ENCODE measurements at regions not wholly inside any gene's neighbourhood (a gene's known extent, or its start where the extent isn't known, plus 50 kb on each side); places are given as distances from the start of the nearest gene placed in this dataset.

DNA sequence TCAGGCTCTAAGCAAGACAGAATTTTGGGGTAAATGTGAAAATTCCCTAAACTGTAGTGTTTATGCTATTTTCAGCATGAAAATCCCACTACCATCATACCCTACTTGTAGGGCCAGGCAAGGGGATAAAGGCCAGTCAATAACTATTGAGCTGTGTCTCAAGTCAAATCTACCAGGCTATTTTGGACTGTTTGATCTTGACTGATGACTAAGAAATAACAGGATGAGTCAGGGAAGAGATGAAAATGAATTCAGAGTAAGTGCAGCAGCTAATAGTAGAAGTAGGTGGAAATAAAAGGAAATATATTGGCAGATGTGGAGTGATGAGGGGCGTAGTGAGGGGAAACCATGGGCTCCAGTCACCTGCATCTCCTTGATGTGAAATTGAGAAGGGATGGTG lies 225.8 kb upstream of the PHYHIPL start:
- Histone ChIP-seq H3K9me3 (no peaks in the 10 kb centered on the region), H3K36me3 (no peaks in the 10 kb centered on the region), H3K4me3 (replicated peaks in 1 of 3) (no peak overlapping the region), H3K27ac (peak overlapping the region in 1 of 3 donors; percentile 65), H3K4me1 (no peaks in the 10 kb centered on the region), H3K27me3 (no peaks in the 10 kb centered on the region)
- intact Hi-C loops (cut with DNase I) = loop anchor here (10.0 kb wide), 2 partner anchors 166 to 224 kb away; partner anchors contain the start of gene PHYHIPL
- 72 to 82% methylated on average over 1 of the region's 1 CpG for WGBS, 2 donors
- DNase-seq = no peak
- no peak for TF ChIP-seq POLR2A (IDR thresholded peaks at IDR 0.05)

DNA sequence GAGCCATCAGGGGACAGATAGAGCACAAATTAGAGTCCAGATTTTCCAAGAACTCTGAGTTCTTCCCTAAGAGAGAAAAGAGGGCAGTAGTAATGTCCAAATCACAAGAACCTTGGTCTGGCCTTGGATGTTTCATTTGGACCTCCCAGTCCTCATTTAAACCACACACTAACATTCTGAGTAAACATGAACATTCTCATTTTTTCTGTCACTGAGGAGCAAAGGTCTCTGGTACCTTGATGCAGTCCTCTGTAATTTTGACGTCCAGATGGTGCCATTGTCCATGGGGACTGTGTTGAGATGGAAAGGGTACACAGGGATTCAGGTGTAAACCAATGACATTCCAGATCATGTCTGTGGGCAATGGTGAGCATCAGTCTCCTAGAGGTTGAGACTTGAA lies 225.4 kb upstream of the PHYHIPL start:
- intact Hi-C loops (cut with DNase I) = loop anchor here (10.0 kb wide), 2 partner anchors 166 to 224 kb away; partner anchors contain the start of gene PHYHIPL
- H3K36me3 ChIP-seq = no peaks in the 10 kb centered on the region
- no peaks in the 10 kb centered on the region for H3K9me3 ChIP-seq
- no peaks in the 10 kb centered on the region for H3K27me3 ChIP-seq
- no peak for DNase-seq
- TF ChIP-seq, protein P1, sequence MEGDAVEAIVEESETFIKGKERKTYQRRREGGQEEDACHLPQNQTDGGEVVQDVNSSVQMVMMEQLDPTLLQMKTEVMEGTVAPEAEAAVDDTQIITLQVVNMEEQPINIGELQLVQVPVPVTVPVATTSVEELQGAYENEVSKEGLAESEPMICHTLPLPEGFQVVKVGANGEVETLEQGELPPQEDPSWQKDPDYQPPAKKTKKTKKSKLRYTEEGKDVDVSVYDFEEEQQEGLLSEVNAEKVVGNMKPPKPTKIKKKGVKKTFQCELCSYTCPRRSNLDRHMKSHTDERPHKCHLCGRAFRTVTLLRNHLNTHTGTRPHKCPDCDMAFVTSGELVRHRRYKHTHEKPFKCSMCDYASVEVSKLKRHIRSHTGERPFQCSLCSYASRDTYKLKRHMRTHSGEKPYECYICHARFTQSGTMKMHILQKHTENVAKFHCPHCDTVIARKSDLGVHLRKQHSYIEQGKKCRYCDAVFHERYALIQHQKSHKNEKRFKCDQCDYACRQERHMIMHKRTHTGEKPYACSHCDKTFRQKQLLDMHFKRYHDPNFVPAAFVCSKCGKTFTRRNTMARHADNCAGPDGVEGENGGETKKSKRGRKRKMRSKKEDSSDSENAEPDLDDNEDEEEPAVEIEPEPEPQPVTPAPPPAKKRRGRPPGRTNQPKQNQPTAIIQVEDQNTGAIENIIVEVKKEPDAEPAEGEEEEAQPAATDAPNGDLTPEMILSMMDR (IDR thresholded peaks at IDR 0.05) = no peak
- H3K4me3 ChIP-seq (replicated peaks in 1 of 3) = no peak overlapping the region
- 67 to 69% methylated on average over 1 of the region's 1 CpG for WGBS, 2 donors
- peak overlapping the region in 1 of 3 donors; percentile 65 for H3K27ac ChIP-seq
- H3K4me1 ChIP-seq = no peaks in the 10 kb centered on the region

DNA sequence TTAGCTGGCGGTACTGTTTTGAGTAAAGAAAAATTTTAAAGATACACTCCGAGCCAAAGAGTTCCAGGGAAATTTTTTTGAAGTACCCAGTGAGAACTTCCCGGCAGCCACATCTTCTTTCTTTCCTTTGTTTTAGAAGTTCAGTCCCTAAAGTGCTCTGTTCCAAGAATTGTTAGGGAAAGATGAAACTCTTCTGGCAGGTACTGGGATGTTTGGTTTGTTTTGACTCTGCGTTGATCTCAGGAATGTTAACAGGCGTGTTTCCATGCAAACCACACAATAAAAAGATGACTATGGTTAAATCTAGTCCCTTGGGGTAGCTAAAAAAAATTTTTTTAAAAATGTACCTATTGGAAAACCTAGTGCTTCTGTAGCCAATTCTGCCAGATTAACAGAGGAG lies 224.7 kb upstream of the PHYHIPL start:
- intact Hi-C loops (cut with DNase I) = loop anchor here (10.0 kb wide), 2 partner anchors 167 to 223 kb away; partner anchors contain the start of gene PHYHIPL

DNA sequence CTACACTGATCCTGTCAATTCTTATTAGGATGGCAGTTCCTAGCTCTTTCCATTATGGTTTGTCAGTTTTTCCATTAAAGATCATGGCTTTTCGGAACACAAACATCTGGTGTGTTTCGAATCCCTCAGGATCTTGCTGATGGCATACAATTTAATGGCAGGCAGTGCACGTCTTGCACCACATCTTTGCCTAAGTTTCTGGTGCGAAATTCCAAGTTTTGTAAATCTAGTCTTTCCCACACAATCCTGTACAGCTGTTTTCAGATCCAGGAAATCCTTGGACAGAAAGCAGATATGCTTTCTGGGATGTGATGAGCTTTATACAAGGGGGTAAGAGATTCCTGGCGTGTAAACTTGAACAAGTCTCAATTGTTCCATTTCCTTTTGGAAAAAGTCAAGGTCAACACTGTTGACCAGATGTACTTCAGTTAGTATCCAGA lies 224.3 kb upstream of the PHYHIPL start:
- intact Hi-C loops (cut with DNase I) = loop anchor here (10.0 kb wide), 2 partner anchors 167 to 223 kb away; partner anchors contain the start of gene PHYHIPL
- Histone ChIP-seq H3K9me3 (no peaks in the 10 kb centered on the region), H3K4me3 (replicated peaks in 1 of 3) (no peak overlapping the region), H3K27me3 (no peaks in the 10 kb centered on the region), H3K27ac (peak overlapping the region in 1 of 3 donors; percentile 65), H3K4me1 (no peaks in the 10 kb centered on the region), H3K36me3 (no peaks in the 10 kb centered on the region)
- no peak for TF ChIP-seq POLR2A (IDR thresholded peaks at IDR 0.05)
- TF ChIP-seq, protein P1 (IDR thresholded peaks at IDR 0.05) = no peak
- 65 to 75% methylated on average over 5 of the region's 5 CpGs for WGBS, 2 donors
- DNase-seq = no peak

More for the DNA sequence above, 224.7 kb upstream of the PHYHIPL start:
- TF ChIP-seq POLR2A (IDR thresholded peaks at IDR 0.05) = no peak
- H3K4me1 ChIP-seq = no peaks in the 10 kb centered on the region
- H3K27me3 ChIP-seq = no peaks in the 10 kb centered on the region
- H3K4me3 ChIP-seq (replicated peaks in 1 of 3) = no peak overlapping the region
- H3K36me3 ChIP-seq = no peaks in the 10 kb centered on the region
- WGBS, 2 donors = 36% methylated on average over 5 of the region's 5 CpGs
- peak overlapping the region in 1 of 3 donors; percentile 65 for H3K27ac ChIP-seq
- DNase-seq = no peak
- H3K9me3 ChIP-seq = no peaks in the 10 kb centered on the region

DNA sequence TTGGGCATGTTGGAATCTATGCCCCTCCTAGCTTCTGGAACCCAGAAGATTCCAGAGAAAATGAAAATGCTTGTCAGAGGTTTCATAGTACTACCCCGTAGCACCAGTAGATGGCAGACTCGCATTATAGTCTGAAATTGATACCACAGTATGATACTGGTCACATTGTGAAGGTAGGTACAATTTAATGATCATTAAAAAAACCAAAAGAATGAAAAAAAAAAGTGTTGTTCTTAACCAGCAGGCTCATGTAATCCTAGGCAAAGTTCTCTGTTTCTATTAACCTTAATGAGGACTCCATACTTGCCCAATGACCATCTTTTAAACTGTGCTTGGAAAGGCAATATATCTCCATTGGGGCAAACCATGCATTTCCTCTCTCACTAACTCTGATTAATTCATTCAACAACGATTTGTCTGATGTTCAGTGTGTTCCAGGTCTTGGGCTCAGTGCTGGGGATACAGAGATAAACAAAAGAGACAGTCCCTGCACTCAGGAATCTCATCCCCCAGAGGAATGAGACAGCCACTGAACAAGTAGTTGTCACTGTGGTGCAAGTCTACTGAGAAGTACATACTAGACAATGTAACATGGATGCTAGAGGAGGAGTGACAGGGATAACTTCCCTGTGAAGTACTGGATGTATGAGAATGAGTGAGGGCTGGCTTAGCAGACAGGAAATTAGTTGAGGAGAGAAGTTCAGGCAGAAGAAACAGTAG lies 223.5 kb upstream of the PHYHIPL start:
- H3K27me3 ChIP-seq = no peaks in the 10 kb centered on the region
- peak overlapping the region in 1 of 3 donors; percentile 65 for H3K27ac ChIP-seq
- no peaks in the 10 kb centered on the region for H3K36me3 ChIP-seq
- TF ChIP-seq POLR2A (IDR thresholded peaks at IDR 0.05) = no peak
- TF ChIP-seq, protein P1 (IDR thresholded peaks at IDR 0.05) = peak; percentile 46 to 81 (median 68)
- no peaks in the 10 kb centered on the region for H3K4me1 ChIP-seq
- H3K9me3 ChIP-seq = no peaks in the 10 kb centered on the region
- no peak overlapping the region for H3K4me3 ChIP-seq (replicated peaks in 1 of 3)
- WGBS, 2 donors = 4 to 5% methylated on average over 3 of the region's 3 CpGs
- DNase-seq = peak; percentile 43 to 44
- intact Hi-C loops (cut with DNase I) = loop anchor here (10.0 kb wide), 2 partner anchors 168 to 222 kb away; partner anchors contain the start of gene PHYHIPL

DNA sequence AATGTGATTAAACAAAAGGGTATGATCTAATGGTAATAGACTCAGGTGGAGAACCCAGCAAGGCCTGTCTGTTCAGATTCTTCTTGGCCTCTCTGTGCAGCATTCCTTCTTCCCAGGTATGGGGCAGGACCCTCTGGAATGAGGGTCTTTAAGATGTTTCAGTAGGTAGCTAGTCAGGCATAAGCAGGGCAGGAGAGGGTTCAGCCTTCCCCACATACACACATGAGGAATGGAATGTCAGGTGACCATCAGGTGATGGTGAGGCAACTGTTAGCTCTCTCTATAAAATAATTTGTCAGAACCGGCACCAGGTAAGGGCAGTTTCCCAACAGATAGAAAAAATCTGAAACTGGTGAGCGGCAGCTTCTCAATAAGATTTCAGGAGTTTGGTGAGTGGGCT lies 222.3 kb upstream of the PHYHIPL start:
- intact Hi-C loops (cut with DNase I) = loop anchor here (10.0 kb wide), 2 partner anchors 169 to 221 kb away; partner anchors contain the start of gene PHYHIPL
- Histone ChIP-seq H3K27me3 (no peaks in the 10 kb centered on the region), H3K4me1 (no peaks in the 10 kb centered on the region), H3K4me3 (replicated peaks in 1 of 3) (no peak overlapping the region), H3K27ac (no peak overlapping the region), H3K9me3 (no peaks in the 10 kb centered on the region), H3K36me3 (no peaks in the 10 kb centered on the region)
- TF ChIP-seq, protein P1 (IDR thresholded peaks at IDR 0.05) = no peak
- no peak for TF ChIP-seq POLR2A (IDR thresholded peaks at IDR 0.05)
- DNase-seq = no peak
- WGBS, 2 donors = 85 to 90% methylated on average over 2 of the region's 2 CpGs
